Lower leg skin (tissue), 4 donors: ENCODE measurements at regions not wholly inside any gene's neighbourhood (a gene's known extent, or its start where the extent isn't known, plus 50 kb on each side); places are given as distances from the start of the nearest gene placed in this dataset.

Source experiments
- DNase-seq, 2 donors: peaks; one replicate each; pipeline ENCODE4 v3.0.0-alpha.2; 2019; ENCODE audit warnings: low spot score in 2 of 2
- H3K4me3 ChIP-seq: fragments of 200-600 bp; sonication (generic); 2 replicates; pipeline ENCODE4 v1.5.1; 2017; ENCODE audit warnings: mild to moderate bottlenecking, low read depth; ENCODE audit not compliant: poor library complexity, severe bottlenecking
- CTCF ChIP-seq, 3 donors: fragments of 450-650 bp; IDR thresholded peaks; one replicate each; pipeline ENCODE4 v1.5.1; 2016; ENCODE audit warnings: antibody characterized with exemption in 3 of 3, mild to moderate bottlenecking in 3 of 3, moderate library complexity in 2 of 3
- POLR2A ChIP-seq, 2 donors: fragments of 450-650 bp; IDR thresholded peaks; one replicate each; pipeline ENCODE4 v1.6.1; 2016 to 2017; ENCODE audit warnings: antibody characterized with exemption in 2 of 2, mild to moderate bottlenecking in 1 of 2, moderate library complexity in 1 of 2
- WGBS, 2 donors: methylation state at CpG; one replicate each; pipeline ENCODE4 v1.1.5; 2018; 5-methylcytosine and 5-hydroxymethylcytosine counted together
- intact Hi-C: fragments of 100-400 bp; cut with DNase I; formaldehyde crosslinking; loops from one replicate; pipeline ENCODE4 v1.15.0; 2023; ENCODE audit warnings: low total_unique reads

GRCh38 chr3:18730491-18730890, 305.4 kb upstream of the SATB1 start:
- WGBS, 2 donors: 65 to 82% methylated on average over 2 of the region's 2 CpGs
- intact Hi-C loops: no loop called here
- no peak for DNase-seq
- TF ChIP-seq CTCF (IDR thresholded peaks at IDR 0.05) (no peak), POLR2A (IDR thresholded peaks at IDR 0.05) (no peak)
- H3K4me3 ChIP-seq: no peak overlapping the region

GRCh38 chr3:18729671-18730070, 304.5 kb upstream of the SATB1 start:
- WGBS, 2 donors: 97 to 100% methylated on average over 1 of the region's 1 CpG
- intact Hi-C loops: no loop called here

GRCh38 chr3:18725668-18726407, 300.7 kb upstream of the SATB1 start:
- WGBS, 2 donors: 44 to 48% methylated on average over 6 of the region's 6 CpGs
- no peak for TF ChIP-seq POLR2A (IDR thresholded peaks at IDR 0.05)
- TF ChIP-seq CTCF (IDR thresholded peaks at IDR 0.05): no peak
- H3K4me3 ChIP-seq: no peak overlapping the region
- no peak for DNase-seq
- intact Hi-C loops: no loop called here

More at GRCh38 chr3:18729671-18730070, 304.5 kb upstream of the SATB1 start:
- DNase-seq: no peak
- H3K4me3 ChIP-seq: no peak overlapping the region
- TF ChIP-seq POLR2A (IDR thresholded peaks at IDR 0.05) (no peak), CTCF (IDR thresholded peaks at IDR 0.05) (no peak)

DNA sequence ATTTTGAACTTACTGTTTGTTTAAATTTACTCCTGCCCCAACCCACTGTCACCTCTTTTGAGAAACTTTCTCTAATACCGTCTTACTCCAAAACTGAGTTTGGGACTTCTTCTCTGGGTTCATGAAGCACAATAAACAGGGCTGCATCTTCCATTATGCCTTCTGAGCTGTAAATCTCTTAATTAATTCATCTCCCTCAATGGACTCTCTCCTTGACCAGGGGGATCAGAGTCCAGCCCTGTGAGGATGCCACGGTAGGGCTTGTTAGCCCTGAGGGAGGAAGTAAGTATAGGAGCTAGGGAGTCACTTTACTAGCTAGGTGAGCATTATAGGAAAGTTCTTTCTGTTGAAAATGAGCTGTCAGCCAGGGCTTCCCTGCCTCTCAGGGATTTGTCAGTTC, 299.3 kb upstream of the SATB1 start:
- DNase-seq: no peak
- no peak for TF ChIP-seq POLR2A (IDR thresholded peaks at IDR 0.05)
- TF ChIP-seq CTCF (IDR thresholded peaks at IDR 0.05): no peak
- WGBS, 2 donors: 69 to 74% methylated on average over 2 of the region's 2 CpGs
- intact Hi-C loops: no loop called here
- H3K4me3 ChIP-seq: no peak overlapping the region

DNA sequence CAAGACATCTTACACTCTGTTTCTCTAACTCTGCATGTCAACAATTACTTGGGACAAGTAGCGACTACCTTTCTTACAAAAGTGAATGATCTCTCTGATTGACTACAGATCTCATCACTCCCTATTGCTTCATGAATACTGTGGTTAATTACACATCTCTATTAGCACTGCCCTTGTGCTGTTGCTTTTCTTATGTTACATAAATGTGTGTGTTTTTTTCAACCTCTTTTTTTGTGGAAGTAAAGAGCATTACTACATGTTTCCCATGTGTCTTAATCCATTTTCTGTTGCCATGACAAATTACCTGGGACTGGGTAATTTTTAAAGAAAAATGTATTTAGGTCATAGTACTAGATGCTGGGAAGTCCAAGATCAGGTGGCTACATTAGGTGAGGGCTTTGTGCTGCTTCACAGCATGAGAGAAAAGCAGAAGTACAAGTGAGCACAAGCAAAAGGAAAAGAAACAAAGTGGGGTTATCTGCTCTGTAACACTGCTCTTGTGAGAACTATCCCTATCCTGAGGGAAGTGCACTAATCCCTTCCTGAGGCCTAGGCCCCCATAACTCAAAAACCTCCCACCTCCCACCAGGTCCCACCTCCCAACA, 298.2 kb upstream of the SATB1 start:
- TF ChIP-seq POLR2A (IDR thresholded peaks at IDR 0.05) (no peak), CTCF (IDR thresholded peaks at IDR 0.05) (no peak)
- WGBS, 2 donors: 94 to 98% methylated on average over 1 of the region's 1 CpG
- intact Hi-C loops: no loop called here
- DNase-seq: no peak
- no peak overlapping the region for H3K4me3 ChIP-seq
